ENCODE measurements at regions not wholly inside any gene's neighbourhood (a gene's known extent, or its start where the extent isn't known, plus 50 kb on each side); places are given as distances from the start of the nearest gene placed in this dataset.

- TF ChIP-seq CTCF (conservative IDR thresholded peaks at IDR 0.05; ENCODE audit: low read length) = no peak
- TF ChIP-seq EZH2phosphoT487 (IDR thresholded peaks at IDR 0.05; ENCODE audit: borderline replicate concordance) = no peak
- H3K4me1 ChIP-seq (ENCODE audit: insufficient read depth, low read length, poor library complexity, severe bottlenecking) = no peaks in the 10 kb centered on the region
These were observed 116.2 kb upstream of the COL8A1 start for GRCh38 chr3:99522147-99522546.

GRCh38 chr3:99521551-99521950 is 116.8 kb upstream of the COL8A1 start:
- Histone ChIP-seq H2AFZ (ENCODE audit: low read length) (no peak overlapping the region), H3K79me2 (ENCODE audit: insufficient read depth, low read length) (no peaks in the 10 kb centered on the region), H3K9me2 (replicated peaks; ENCODE audit: low read depth, low read length) (no peaks in the 10 kb centered on the region), H3K9ac (ENCODE audit: low read depth, low read length, poor library complexity, severe bottlenecking) (no peak overlapping the region), H3F3A (ENCODE audit: low read depth) (no peaks in the 10 kb centered on the region), H4K20me1 (ENCODE audit: insufficient read depth, low read length, poor library complexity, severe bottlenecking) (no peaks in the 10 kb centered on the region), H3K4me1 (ENCODE audit: insufficient read depth, low read length, poor library complexity, severe bottlenecking) (no peaks in the 10 kb centered on the region), H3K27me3 (ENCODE audit: insufficient read depth, low read length, poor library complexity, severe bottlenecking) (no peaks in the 10 kb centered on the region), H3K9me3 (ENCODE audit: insufficient read depth, low read depth, low read length) (no peaks in the 10 kb centered on the region), H3K4me3 (ENCODE audit: low read length, poor library complexity, severe bottlenecking) (no peak overlapping the region), H3K36me3 (ENCODE audit: insufficient read depth, low read length) (no peaks in the 10 kb centered on the region), H3K4me2 (ENCODE audit: low read depth, low read length, poor library complexity, severe bottlenecking) (no peak overlapping the region)
- no peak for TF ChIP-seq EZH2phosphoT487 (IDR thresholded peaks at IDR 0.05; ENCODE audit: borderline replicate concordance)
- no peak for TF ChIP-seq CTCF (conservative IDR thresholded peaks at IDR 0.05; ENCODE audit: low read length)

More at GRCh38 chr3:99522147-99522546, 116.2 kb upstream of the COL8A1 start:
- Histone ChIP-seq H4K20me1 (ENCODE audit: insufficient read depth, low read length, poor library complexity, severe bottlenecking) (no peaks in the 10 kb centered on the region), H3K9ac (ENCODE audit: low read depth, low read length, poor library complexity, severe bottlenecking) (no peak overlapping the region), H3K36me3 (ENCODE audit: insufficient read depth, low read length) (no peaks in the 10 kb centered on the region), H3K27me3 (ENCODE audit: insufficient read depth, low read length, poor library complexity, severe bottlenecking) (no peaks in the 10 kb centered on the region), H3K4me3 (ENCODE audit: low read length, poor library complexity, severe bottlenecking) (no peak overlapping the region), H3K79me2 (ENCODE audit: insufficient read depth, low read length) (no peaks in the 10 kb centered on the region), H2AFZ (ENCODE audit: low read length) (no peak overlapping the region), H3F3A (ENCODE audit: low read depth) (no peaks in the 10 kb centered on the region), H3K9me3 (ENCODE audit: insufficient read depth, low read depth, low read length) (no peaks in the 10 kb centered on the region), H3K4me2 (ENCODE audit: low read depth, low read length, poor library complexity, severe bottlenecking) (no peak overlapping the region), H3K9me2 (replicated peaks; ENCODE audit: low read depth, low read length) (no peaks in the 10 kb centered on the region)

GRCh38 chr3:99520513-99520912 is 117.9 kb upstream of the COL8A1 start:
- H3K9me2 ChIP-seq (replicated peaks; ENCODE audit: low read depth, low read length) = no peaks in the 10 kb centered on the region
- no peaks in the 10 kb centered on the region for H3K9me3 ChIP-seq (ENCODE audit: insufficient read depth, low read depth, low read length)
- no peaks in the 10 kb centered on the region for H3F3A ChIP-seq (ENCODE audit: low read depth)
- no peak overlapping the region for H3K4me3 ChIP-seq (ENCODE audit: low read length, poor library complexity, severe bottlenecking)
- no peak overlapping the region for H3K4me2 ChIP-seq (ENCODE audit: low read depth, low read length, poor library complexity, severe bottlenecking)
- H3K4me1 ChIP-seq (ENCODE audit: insufficient read depth, low read length, poor library complexity, severe bottlenecking) = no peaks in the 10 kb centered on the region
- H2AFZ ChIP-seq (ENCODE audit: low read length) = no peak overlapping the region
- H3K36me3 ChIP-seq (ENCODE audit: insufficient read depth, low read length) = no peaks in the 10 kb centered on the region
- TF ChIP-seq CTCF (conservative IDR thresholded peaks at IDR 0.05; ENCODE audit: low read length) = no peak
- TF ChIP-seq EZH2phosphoT487 (IDR thresholded peaks at IDR 0.05; ENCODE audit: borderline replicate concordance) = no peak
- no peaks in the 10 kb centered on the region for H3K79me2 ChIP-seq (ENCODE audit: insufficient read depth, low read length)
- H3K9ac ChIP-seq (ENCODE audit: low read depth, low read length, poor library complexity, severe bottlenecking) = no peak overlapping the region
- H4K20me1 ChIP-seq (ENCODE audit: insufficient read depth, low read length, poor library complexity, severe bottlenecking) = no peaks in the 10 kb centered on the region
- no peaks in the 10 kb centered on the region for H3K27me3 ChIP-seq (ENCODE audit: insufficient read depth, low read length, poor library complexity, severe bottlenecking)
